Stimulated activated memory B cell treated with anti-CD40 and anti-IgM and Interleukin-4, amounts not matched to agents 10 μg/mL and 1 μg/mL and 100 μg/mL, for 72 hours (primary cell): ENCODE measurements at regions not wholly inside any gene's neighbourhood (a gene's known extent, or its start where the extent isn't known, plus 50 kb on each side); places are given as distances from the start of the nearest gene placed in this dataset.
A peak's percentile ranks its signal among the peaks of the same experiment; 100 is the strongest.
"Not testable (repeated sequence)": the region's sequence is repeated elsewhere in the genome, so short reads cannot be mapped to it uniquely, and the experiment has no call there.

Experiments used
- ATAC-seq: fragments of 150-1000 bp; cut with Tn5 transposase; 2 replicates; pipeline ENCODE4 v1.10.0; 2021
- H3K27ac Mint-ChIP-seq: one replicate; pipeline ENCODE4 v1.8.0; 2022; ENCODE audit warnings: mild to moderate bottlenecking, mixed read lengths
- H3K27me3 Mint-ChIP-seq: one replicate; pipeline ENCODE4 v1.8.0; 2022; ENCODE audit warnings: mixed read lengths
- H3K36me3 Mint-ChIP-seq: one replicate; pipeline ENCODE4 v1.8.0; 2022; ENCODE audit warnings: mixed read lengths
- H3K4me1 Mint-ChIP-seq: one replicate; pipeline ENCODE4 v1.8.0; 2022; ENCODE audit warnings: mixed read lengths
- H3K4me3 Mint-ChIP-seq: one replicate; pipeline ENCODE4 v1.8.0; 2022; ENCODE audit warnings: mild to moderate bottlenecking, moderate library complexity, mixed read lengths
- H3K9me3 Mint-ChIP-seq: one replicate; pipeline ENCODE4 v1.8.0; 2022; ENCODE audit warnings: mixed read lengths

DNA sequence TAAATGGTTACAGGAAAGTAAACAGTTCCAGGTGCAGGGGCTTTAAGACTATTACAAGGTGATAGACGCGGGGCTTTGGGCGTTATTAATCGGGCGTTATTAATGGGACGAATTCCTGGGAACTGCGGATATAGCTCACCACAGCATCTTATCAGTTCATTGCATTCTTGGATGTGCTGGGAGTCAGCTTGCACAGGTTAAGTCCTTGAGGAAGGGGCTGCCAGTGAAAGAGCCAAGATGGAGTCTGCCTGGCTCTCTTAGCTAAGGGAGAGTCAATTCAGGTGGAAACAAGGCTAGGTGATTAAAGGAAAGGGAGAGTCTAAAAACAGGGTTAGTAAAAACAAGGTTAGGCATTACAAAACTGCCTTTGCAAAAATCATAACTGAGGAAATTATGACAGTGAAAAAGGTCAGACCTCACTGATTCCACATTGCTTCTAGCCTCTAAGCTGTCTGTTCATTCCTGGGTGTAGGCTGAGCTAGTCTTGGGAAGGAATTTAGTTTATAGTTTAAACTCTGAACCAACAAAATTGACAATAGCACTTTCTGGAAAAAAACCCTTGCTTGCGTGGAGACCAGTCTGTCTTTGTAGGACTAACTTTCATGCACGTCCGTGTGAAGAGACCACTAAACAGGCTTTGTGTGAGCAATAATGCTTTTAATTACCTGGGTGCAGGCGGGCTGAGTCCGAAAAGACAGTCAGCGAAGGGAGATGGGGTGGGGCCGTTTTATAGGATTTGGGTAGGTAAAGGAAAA lies 85.1 kb upstream of the MSH6 start:
- H3K9me3 Mint-ChIP-seq, H3K36me3 Mint-ChIP-seq, ATAC-seq: not testable (repeated sequence)
- Mint-ChIP-seq H3K4me3 (peak overlapping the region; percentile 69), H3K27ac (peak overlapping the region; percentile 91), H3K4me1 (peaks cover 42% of the 10 kb centered on the region), H3K27me3 (peaks cover 38% of the 10 kb centered on the region)

DNA sequence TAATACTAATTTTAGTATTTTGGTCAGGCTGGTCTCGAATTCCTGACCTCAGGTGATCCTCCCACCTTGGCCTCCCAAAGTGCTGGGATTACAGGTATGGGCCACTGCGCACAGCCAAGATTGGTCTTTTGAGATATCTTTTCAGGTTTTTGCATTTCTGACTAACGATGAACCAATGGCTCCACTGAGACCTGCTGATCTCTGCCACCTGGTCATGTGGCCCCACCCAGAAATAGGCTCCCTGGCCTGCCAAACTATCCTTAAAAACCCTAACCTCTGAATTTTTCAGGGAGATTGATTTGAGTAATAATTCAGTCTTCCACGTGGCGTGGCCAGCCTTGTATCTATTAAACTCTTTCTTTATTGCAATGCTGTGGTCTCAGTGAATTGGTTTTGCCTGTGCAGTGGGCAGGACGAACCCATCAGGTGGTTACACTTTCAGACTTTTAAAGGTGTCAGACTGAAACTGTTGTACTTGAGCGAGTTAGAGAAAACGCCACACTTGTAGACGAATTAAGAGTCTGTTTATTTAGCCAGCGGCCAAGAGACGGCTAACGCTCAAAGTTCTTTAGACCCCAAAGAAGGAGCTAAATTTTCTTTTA lies 85.8 kb upstream of the MSH6 start:
- Mint-ChIP-seq H3K4me1 (peaks cover 42% of the 10 kb centered on the region), H3K27me3 (peaks cover 38% of the 10 kb centered on the region), H3K36me3 (no peaks in the 10 kb centered on the region), H3K27ac (peak overlapping the region; percentile 91), H3K9me3 (no peaks in the 10 kb centered on the region), H3K4me3 (peak overlapping the region; percentile 69)
- peak; percentile 60 for ATAC-seq

DNA sequence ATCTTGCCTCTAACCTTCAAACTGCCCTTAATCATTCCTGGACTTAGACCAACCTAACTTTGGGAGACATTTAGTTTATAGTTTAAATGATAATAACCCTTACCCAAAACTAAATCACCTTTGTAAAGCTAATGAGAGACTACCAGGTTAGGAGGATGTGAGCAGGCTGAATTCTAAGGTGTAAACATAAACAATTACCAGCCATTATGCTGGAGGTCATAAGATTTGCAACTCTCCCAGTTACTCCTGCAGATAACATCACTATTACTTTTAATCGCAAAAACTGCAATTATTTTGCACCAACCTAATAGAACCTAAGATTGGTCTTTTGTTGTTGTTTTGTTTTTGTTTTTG lies 86.5 kb upstream of the MSH6 start:
- Mint-ChIP-seq H3K36me3 (no peaks in the 10 kb centered on the region), H3K27ac (no peak overlapping the region)
- no peak for ATAC-seq

DNA sequence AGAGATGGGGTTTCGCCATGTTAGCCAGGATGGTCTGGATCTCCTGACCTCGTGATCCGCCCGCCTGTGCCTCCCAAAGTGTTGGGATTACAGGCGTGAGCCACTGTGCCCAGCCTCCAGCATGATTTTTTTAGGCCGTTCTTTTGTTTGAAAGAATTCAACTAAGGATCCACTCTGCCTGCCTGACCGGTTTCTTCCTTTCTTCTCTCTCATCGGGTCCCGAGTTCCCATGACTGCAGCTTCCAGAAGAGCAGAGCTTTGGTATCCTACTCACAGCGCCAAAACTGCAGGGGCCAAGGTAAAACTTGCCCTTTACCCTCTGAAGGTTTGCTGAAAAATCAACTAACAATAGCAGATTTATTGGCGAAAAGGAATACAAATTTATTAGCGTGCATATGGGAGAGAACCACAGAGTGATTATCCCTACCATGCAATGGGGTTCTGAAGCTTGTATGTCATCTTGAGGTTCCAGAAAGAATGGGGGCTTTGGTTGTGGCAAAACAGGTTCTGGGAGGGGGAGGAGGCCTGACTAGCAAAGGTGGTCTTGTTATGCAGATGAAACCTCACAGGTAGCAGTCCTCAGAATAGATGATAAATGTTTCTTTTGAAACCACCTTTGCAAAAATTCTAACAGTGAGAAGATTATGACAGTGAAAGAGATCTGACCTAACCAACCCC lies 87.0 kb upstream of the MSH6 start:
- Mint-ChIP-seq H3K36me3 (no peaks in the 10 kb centered on the region), H3K4me3 (peak overlapping the region; percentile 69), H3K27ac (peak overlapping the region; percentile 43), H3K4me1 (peaks cover 42% of the 10 kb centered on the region), H3K27me3 (peaks cover 38% of the 10 kb centered on the region), H3K9me3 (no peaks in the 10 kb centered on the region)
- ATAC-seq = no peak

More for the DNA sequence above, 86.5 kb upstream of the MSH6 start:
- Mint-ChIP-seq H3K4me1 (peaks cover 42% of the 10 kb centered on the region), H3K27me3 (peaks cover 38% of the 10 kb centered on the region), H3K9me3 (no peaks in the 10 kb centered on the region), H3K4me3 (peak overlapping the region; percentile 69)

DNA sequence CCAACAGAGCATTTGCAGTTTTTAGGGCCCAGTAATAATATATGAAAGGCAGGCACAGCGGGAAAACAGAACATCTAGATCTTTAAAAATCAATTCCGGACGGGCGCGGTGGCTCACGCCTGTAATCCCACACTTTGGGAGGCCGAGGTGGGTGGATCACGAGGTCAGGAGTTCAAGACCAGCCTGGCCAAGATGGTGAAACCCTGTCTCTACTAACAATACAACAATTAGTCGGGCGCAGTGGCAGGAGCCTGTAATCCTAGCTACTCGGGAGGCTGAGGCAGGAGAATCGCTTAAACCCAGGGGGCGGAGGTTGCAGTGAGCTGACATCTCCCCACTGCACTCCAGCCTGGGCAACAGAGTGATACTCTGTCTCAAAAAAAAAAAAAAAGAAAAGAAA lies 88.5 kb upstream of the MSH6 start:
- H3K27ac Mint-ChIP-seq = peak overlapping the region; percentile 43
- peaks cover 50% of the 10 kb centered on the region for H3K4me1 Mint-ChIP-seq

DNA sequence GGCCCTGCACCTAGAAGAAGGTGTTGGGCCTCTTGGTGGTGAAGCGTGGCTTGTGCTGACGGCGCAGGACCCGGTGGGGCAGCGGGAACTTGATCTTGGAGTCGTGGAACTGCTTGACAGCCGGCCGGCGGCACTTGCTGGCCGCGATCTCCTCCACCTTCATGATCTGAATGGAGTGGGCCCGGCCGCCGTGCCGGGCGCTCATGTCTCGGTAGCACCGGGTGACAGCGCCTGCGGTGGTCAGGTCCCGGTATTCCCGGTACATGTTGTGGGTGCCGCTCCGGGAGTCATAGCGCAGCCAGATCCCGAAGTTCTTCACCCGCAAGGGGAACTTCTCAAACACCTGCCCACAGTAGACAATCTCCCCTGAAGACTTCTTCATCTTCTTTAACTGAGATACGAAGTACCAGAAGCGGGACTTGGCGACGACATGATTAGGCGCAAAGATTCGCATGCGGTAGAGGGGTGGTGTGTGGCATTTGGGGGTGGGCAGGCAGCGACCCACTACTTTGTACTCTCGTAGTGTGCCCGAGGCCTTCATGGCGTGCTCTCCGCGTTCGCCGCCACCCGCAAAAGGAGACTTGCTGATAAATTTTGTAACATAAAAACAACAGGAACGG lies 92.1 kb upstream of the MSH6 start:
- Mint-ChIP-seq H3K27me3 (peaks cover 11% of the 10 kb centered on the region), H3K4me1 (peaks cover 42% of the 10 kb centered on the region)
- H3K36me3 Mint-ChIP-seq, H3K9me3 Mint-ChIP-seq, H3K27ac Mint-ChIP-seq, ATAC-seq, H3K4me3 Mint-ChIP-seq: not testable (repeated sequence)

More for the DNA sequence above, 88.5 kb upstream of the MSH6 start:
- H3K27me3 Mint-ChIP-seq = peaks cover 38% of the 10 kb centered on the region
- not testable (repeated sequence) for H3K36me3 Mint-ChIP-seq, H3K4me3 Mint-ChIP-seq, H3K9me3 Mint-ChIP-seq, ATAC-seq

DNA sequence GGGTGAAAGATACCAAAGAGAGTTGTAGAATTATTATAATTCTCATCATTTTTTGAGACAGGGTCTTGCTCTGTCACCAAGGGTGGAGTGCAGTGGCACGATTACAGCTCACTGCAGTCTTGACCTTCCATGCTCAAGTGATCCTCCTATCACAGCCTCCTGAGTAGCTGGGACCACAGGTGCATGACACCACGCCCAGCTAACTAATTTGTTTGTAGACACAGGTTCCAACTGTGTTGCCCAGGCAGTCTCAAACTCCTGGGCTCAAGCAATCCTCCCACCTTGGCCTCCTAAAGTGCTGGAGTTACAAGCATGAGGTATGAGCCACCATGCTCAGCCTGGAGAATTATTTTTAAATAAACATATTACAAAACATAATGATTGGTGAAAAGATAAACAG lies 92.8 kb upstream of the MSH6 start:
- Mint-ChIP-seq H3K27ac (peak overlapping the region; percentile 68), H3K36me3 (no peaks in the 10 kb centered on the region), H3K9me3 (peaks cover 2% of the 10 kb centered on the region), H3K27me3 (peaks cover 8% of the 10 kb centered on the region), H3K4me1 (peaks cover 36% of the 10 kb centered on the region), H3K4me3 (no peak overlapping the region)
- no peak for ATAC-seq

DNA sequence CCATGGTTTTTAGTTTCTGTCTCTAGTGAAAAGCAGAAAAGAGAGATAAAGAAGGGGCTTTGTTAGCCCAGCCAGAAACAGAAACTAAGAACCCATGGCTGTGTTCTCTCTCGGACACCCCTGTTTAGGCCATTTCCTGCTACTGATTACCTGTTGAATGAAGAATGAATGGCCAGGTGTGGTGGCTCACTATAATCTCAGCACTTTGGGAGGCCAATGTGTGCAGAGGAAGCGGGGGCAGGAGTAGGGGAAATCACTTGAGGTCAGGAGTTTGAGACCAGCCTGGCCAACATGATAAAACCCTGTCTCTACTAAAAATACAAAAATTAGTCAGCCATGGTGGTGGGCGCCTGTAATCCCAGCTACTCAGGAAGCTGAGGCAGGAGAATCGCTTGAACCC lies 93.8 kb upstream of the MSH6 start:
- H3K4me1 Mint-ChIP-seq = peaks cover 25% of the 10 kb centered on the region
- not testable (repeated sequence) for H3K27me3 Mint-ChIP-seq, H3K36me3 Mint-ChIP-seq, H3K9me3 Mint-ChIP-seq
- peak; percentile 47 for ATAC-seq
- H3K4me3 Mint-ChIP-seq = peak overlapping the region; percentile 33
- peak overlapping the region; percentile 68 for H3K27ac Mint-ChIP-seq

DNA sequence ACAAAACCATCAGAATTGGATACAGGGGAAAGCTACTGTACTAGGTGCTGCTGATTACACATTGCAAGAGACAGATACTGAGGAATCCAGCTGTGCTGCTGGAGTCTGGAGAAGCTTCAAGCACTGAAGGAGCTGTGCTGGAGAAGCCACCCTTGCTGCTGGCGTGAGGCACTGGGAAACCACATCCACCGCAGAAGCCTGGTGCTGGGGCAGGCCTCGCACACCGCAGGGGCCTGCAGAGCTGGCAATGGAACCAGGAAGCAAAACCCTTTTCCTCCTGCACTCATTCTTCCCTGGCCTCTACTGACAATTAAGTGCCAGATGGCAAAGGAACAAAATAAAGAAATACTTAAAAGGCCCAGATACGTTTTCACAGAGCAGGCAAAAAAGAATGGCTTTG lies 94.4 kb upstream of the MSH6 start:
- peak overlapping the region; percentile 33 for H3K4me3 Mint-ChIP-seq
- no peaks in the 10 kb centered on the region for H3K36me3 Mint-ChIP-seq
- H3K27me3 Mint-ChIP-seq = no peaks in the 10 kb centered on the region
- H3K9me3 Mint-ChIP-seq = peaks cover 2% of the 10 kb centered on the region
- H3K4me1 Mint-ChIP-seq = peaks cover 22% of the 10 kb centered on the region
- H3K27ac Mint-ChIP-seq = peak overlapping the region; percentile 68
- peak; percentile 39 for ATAC-seq

DNA sequence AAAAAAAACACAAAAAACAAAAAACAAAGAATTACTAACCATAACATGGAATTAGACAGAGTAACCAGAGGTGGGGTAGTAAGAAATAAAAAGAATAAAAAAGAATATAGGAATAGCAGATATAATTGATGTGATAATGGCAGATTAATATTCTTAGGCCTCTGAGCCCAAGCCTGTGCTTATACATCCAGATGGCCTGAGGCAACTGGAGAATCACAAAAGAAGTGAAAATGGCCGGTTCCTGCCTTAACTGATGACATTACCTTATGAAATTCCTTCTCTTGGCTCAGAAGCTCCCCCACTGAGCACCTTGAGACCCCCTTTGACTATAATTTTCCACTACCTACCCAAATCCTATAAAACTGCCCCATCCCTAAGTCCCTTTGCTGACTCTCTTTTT lies 95.1 kb upstream of the MSH6 start:
- H3K9me3 Mint-ChIP-seq = peaks cover 2% of the 10 kb centered on the region
- peaks cover 22% of the 10 kb centered on the region for H3K4me1 Mint-ChIP-seq
- ATAC-seq = no peak
- H3K27ac Mint-ChIP-seq = peak overlapping the region; percentile 68
- no peak overlapping the region for H3K4me3 Mint-ChIP-seq
- no peaks in the 10 kb centered on the region for H3K27me3 Mint-ChIP-seq
- H3K36me3 Mint-ChIP-seq = no peaks in the 10 kb centered on the region

DNA sequence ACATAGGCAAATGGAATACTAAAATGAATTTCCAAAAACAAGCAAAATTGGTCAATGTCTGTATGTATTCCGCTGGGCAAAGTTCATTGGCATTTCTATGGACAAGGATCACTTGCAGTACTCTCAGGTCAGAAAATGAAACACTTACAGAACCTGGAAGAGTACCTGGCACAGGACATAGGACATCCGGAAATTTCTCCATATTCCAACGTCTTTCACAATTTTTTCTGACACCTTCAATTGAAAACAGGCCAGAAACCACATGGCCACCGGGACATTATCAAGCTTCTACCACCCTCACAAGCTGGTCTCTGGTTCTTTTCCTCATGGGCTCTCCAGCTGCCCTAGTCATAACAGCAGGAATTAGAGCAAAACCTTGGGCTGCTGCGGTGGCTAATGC lies 96.9 kb upstream of the MSH6 start:
- Mint-ChIP-seq H3K4me3 (no peak overlapping the region), H3K9me3 (peaks cover 2% of the 10 kb centered on the region), H3K27me3 (no peaks in the 10 kb centered on the region), H3K4me1 (peaks cover 22% of the 10 kb centered on the region), H3K36me3 (no peaks in the 10 kb centered on the region), H3K27ac (no peak overlapping the region)
- ATAC-seq = no peak

DNA sequence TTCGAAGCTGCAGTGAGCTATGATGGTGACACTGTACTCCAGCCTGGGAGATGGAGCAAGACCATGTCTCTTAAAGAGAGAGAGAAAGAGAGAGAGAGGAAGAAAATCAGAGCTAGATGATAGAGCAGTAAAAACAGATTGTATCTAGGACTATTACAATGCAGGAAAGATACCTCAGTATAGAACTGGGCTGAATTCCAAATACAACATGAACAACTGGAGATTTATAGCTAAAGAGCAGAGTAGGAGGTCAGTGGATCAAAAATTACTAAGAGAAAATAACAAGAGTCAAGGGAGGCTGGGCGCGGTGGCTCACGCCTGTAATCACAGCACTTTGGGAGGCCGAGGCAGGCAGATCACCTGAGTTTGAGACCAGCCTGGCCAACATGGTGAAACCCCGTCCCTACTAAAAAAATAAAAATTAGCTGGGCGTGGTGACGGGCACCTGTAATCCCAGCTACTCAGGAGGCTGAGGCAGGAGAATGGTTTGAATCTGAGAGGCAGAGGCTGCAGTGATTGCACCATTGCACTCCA lies 100.7 kb upstream of the MSH6 start:
- Mint-ChIP-seq H3K27me3 (no peaks in the 10 kb centered on the region), H3K4me3 (no peak overlapping the region), H3K27ac (no peak overlapping the region), H3K9me3 (no peaks in the 10 kb centered on the region), H3K36me3 (no peaks in the 10 kb centered on the region), H3K4me1 (no peaks in the 10 kb centered on the region)
- ATAC-seq = no peak

DNA sequence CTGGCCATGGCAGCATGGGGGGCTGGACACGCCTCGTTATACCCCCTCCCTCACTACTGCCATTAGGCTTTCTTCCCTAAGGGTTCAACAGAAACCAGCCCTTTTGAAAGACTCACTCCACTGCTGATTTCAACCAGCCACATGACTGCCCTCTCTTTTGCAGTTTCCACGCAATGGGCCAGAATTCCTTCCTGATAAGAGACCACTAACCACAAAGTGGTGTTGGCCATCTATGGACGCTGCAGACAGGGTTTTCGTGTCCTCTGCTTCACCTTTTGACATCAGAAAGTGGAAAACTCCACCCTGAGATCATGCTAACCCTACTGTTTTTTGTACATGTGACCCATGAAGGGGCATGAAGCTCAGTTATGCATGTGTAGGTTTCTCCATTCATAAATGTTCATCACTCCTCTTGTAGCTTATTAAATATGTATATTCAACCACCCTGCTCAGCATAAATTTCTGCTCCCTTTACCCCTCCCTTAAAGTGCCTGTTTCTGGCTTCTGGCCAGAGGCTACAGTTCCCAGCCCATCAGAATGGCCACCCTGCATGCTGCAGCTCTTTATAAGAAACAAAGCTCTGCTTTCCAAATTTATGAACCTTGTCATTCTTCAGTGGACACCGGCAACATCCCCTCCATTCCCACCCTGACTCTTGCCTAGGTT lies 105.6 kb upstream of the KCNK12 start:
- H3K4me3 Mint-ChIP-seq = no peak overlapping the region
- H3K4me1 Mint-ChIP-seq = peaks cover 5% of the 10 kb centered on the region
- ATAC-seq = no peak
- H3K27me3 Mint-ChIP-seq = no peaks in the 10 kb centered on the region
- no peaks in the 10 kb centered on the region for H3K9me3 Mint-ChIP-seq
- H3K27ac Mint-ChIP-seq = no peak overlapping the region
- H3K36me3 Mint-ChIP-seq = no peaks in the 10 kb centered on the region

DNA sequence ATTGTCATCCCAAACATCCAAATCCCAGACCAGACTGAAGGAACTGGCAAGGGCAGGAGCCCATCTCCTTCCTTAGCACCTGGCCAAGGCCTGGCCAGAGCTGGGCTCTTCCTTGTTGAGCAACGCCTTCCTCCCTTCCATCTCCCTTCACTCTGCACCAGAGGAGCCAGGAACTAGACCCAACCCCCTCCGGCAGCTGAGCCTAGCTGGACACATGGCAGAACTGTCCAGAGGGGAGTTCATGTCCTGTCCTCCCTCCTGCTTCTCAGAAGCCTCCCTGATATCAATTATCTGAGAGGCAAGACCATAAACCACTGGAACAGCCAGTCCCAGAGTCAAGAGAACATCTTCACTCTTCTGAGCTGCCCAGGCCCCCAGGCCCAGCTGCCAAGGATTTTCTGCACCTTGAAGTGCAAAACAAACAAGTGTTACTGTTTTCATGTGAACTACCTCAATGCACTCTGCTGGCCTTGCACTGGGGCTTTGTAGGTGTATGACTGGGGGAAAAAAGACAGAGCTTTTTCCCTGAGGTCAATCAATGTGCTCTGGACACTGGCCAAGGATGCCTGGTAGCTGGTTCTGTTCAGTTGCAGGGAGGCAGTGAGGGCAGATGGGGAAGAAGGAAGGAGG lies 104.5 kb upstream of the KCNK12 start:
- Mint-ChIP-seq H3K9me3 (no peaks in the 10 kb centered on the region), H3K4me1 (peaks cover 5% of the 10 kb centered on the region), H3K27ac (no peak overlapping the region), H3K27me3 (no peaks in the 10 kb centered on the region), H3K4me3 (no peak overlapping the region), H3K36me3 (no peaks in the 10 kb centered on the region)
- ATAC-seq = no peak
